ENCODE measurements at regions not wholly inside any gene's neighbourhood (a gene's known extent, or its start where the extent isn't known, plus 50 kb on each side); places are given as distances from the start of the nearest gene placed in this dataset.
A peak's percentile ranks its signal among the peaks of the same experiment; 100 is the strongest.

- H3K9me3 Mint-ChIP-seq, result peaks cover 3% of the 10 kb centered on the region
- peak overlapping the region; percentile 29 for H3K27ac Mint-ChIP-seq (ENCODE audit: unreplicated experiment)
- peaks cover 7% of the 10 kb centered on the region for H3K4me1 Mint-ChIP-seq
- no peak for DNase-seq (ENCODE audit: low read depth, low spot score)
- H3K4me3 Mint-ChIP-seq, result no peak overlapping the region
- H3K36me3 Mint-ChIP-seq (ENCODE audit: low read depth), result no peaks in the 10 kb centered on the region
- TF ChIP-seq CTCF (conservative IDR thresholded peaks at IDR 0.05), result no peak
- no peaks in the 10 kb centered on the region for H3K27me3 Mint-ChIP-seq (ENCODE audit: low read depth)
Observed at GRCh38 chr12:90167518-90168208, 459.0 kb upstream of the ATP2B1 start.

- Mint-ChIP-seq H3K9me3 (peaks cover 9% of the 10 kb centered on the region), H3K27me3 (ENCODE audit: low read depth) (no peaks in the 10 kb centered on the region), H3K27ac (ENCODE audit: unreplicated experiment) (no peak overlapping the region), H3K36me3 (ENCODE audit: low read depth) (no peaks in the 10 kb centered on the region), H3K4me3 (no peak overlapping the region), H3K4me1 (peaks cover 7% of the 10 kb centered on the region)
- no peak for DNase-seq (ENCODE audit: low read depth, low spot score)
- no peak for TF ChIP-seq CTCF (conservative IDR thresholded peaks at IDR 0.05)
Observed at GRCh38 chr12:90166671-90167070, 458.0 kb upstream of the ATP2B1 start.

- DNase-seq (ENCODE audit: low read depth, low spot score), result no peak
- H3K27ac Mint-ChIP-seq (ENCODE audit: unreplicated experiment), result no peak overlapping the region
Observed at GRCh38 chr12:90166012-90166411, 457.4 kb upstream of the ATP2B1 start.

DNA sequence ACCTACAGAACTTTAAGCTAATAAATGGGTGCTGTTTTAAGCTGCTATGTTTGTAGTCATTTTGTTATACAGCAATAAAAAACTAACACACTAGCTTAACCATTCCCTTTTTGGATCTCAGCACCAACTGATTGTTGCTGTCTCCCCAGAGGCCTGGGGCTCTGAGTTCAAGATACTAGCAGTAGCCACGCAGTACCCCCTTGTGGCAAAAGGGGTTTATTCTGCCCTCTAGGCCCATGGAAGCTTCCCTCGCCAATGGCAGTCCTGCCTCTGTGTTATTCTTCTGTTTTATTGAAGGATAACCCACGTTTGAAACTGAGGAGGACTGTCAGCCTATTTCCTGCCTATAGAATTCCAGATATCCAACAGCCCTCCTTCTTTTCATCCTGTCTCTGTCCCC, 455.3 kb upstream of the ATP2B1 start:
- no peak overlapping the region for H3K27ac Mint-ChIP-seq (ENCODE audit: unreplicated experiment)
- H3K36me3 Mint-ChIP-seq (ENCODE audit: low read depth), result no peaks in the 10 kb centered on the region
- H3K4me1 Mint-ChIP-seq, result peaks cover 7% of the 10 kb centered on the region
- no peaks in the 10 kb centered on the region for H3K27me3 Mint-ChIP-seq (ENCODE audit: low read depth)
- peaks cover 9% of the 10 kb centered on the region for H3K9me3 Mint-ChIP-seq
- no peak for DNase-seq (ENCODE audit: low read depth, low spot score)
- H3K4me3 Mint-ChIP-seq, result no peak overlapping the region
- no peak for TF ChIP-seq CTCF (conservative IDR thresholded peaks at IDR 0.05)

More at GRCh38 chr12:90166012-90166411, 457.4 kb upstream of the ATP2B1 start:
- H3K4me3 Mint-ChIP-seq, result no peak overlapping the region
- H3K27me3 Mint-ChIP-seq (ENCODE audit: low read depth), result no peaks in the 10 kb centered on the region
- peaks cover 7% of the 10 kb centered on the region for H3K4me1 Mint-ChIP-seq
- peaks cover 9% of the 10 kb centered on the region for H3K9me3 Mint-ChIP-seq
- H3K36me3 Mint-ChIP-seq (ENCODE audit: low read depth), result no peaks in the 10 kb centered on the region
- TF ChIP-seq CTCF (conservative IDR thresholded peaks at IDR 0.05), result no peak

GRCh38 chr12:90153827-90154226, 445.2 kb upstream of the ATP2B1 start:
- no peak overlapping the region for H3K27ac Mint-ChIP-seq (ENCODE audit: unreplicated experiment)
- no peaks in the 10 kb centered on the region for H3K36me3 Mint-ChIP-seq (ENCODE audit: low read depth)
- DNase-seq (ENCODE audit: low read depth, low spot score), result no peak
- H3K27me3 Mint-ChIP-seq (ENCODE audit: low read depth), result no peaks in the 10 kb centered on the region
- TF ChIP-seq CTCF (conservative IDR thresholded peaks at IDR 0.05), result no peak
- H3K4me3 Mint-ChIP-seq, result no peak overlapping the region
- peaks cover 5% of the 10 kb centered on the region for H3K4me1 Mint-ChIP-seq
- peaks cover 4% of the 10 kb centered on the region for H3K9me3 Mint-ChIP-seq
